GM12892 (cell line): ENCODE measurements at regions not wholly inside any gene's neighbourhood (a gene's known extent, or its start where the extent isn't known, plus 50 kb on each side); places are given as distances from the start of the nearest gene placed in this dataset.

Source experiments
- DNase-seq: peaks from one replicate; pipeline ENCODE4 v3.0.0; 2011; ENCODE audit not compliant: insufficient read length
- FAIRE-seq: peaks from 2 replicates; lab custom pipeline; 2011; peaks lifted over from hg19 to GRCh38; lab: Jason Lieb, UNC
- POLR2A ChIP-seq: IDR thresholded peaks from 2 replicates; pipeline ENCODE4 v1.6.1; 2011; ENCODE audit warnings: low read depth, low read length, control low read depth
- POLR2AphosphoS5 ChIP-seq: IDR thresholded peaks from 2 replicates; pipeline ENCODE4 v1.6.1; 2011; ENCODE audit warnings: low read depth, low read length, control low read depth
- TAF1 ChIP-seq: IDR thresholded peaks from 2 replicates; pipeline ENCODE4 v1.6.1; 2011; ENCODE audit warnings: low read depth, mild to moderate bottlenecking, control low read depth, low read length, borderline replicate concordance

- DNase-seq (no peak), FAIRE-seq (no peak)
- TF ChIP-seq POLR2A (no peak), TAF1 (no peak), POLR2AphosphoS5 (no peak)
Observed at GRCh38 chr22:48173773-48174160, 1411.3 kb downstream of the TBC1D22A start.

- FAIRE-seq (no peak), DNase-seq (no peak)
- TF ChIP-seq TAF1: no peak
- TF ChIP-seq POLR2A: no peak
- no peak for TF ChIP-seq POLR2AphosphoS5
Observed at GRCh38 chr22:48173061-48173772, 1410.8 kb downstream of the TBC1D22A start.

- DNase-seq: no peak
- FAIRE-seq: no peak
- TF ChIP-seq TAF1 (no peak), POLR2A (no peak), POLR2AphosphoS5 (no peak)
Observed at GRCh38 chr22:48171271-48171691, 1408.8 kb downstream of the TBC1D22A start.

GRCh38 chr22:48169227-48169626 lies 1406.8 kb downstream of the TBC1D22A start:
- DNase-seq (no peak), FAIRE-seq (no peak)
- no peak for TF ChIP-seq POLR2A
- TF ChIP-seq TAF1: no peak

- no peak for TF ChIP-seq POLR2A
- no peak for TF ChIP-seq TAF1
- no peak for TF ChIP-seq POLR2AphosphoS5
- no peak for DNase-seq
- FAIRE-seq: no peak
Observed at GRCh38 chr22:48167238-48167637, 1404.8 kb downstream of the TBC1D22A start.

- DNase-seq: no peak
- FAIRE-seq: no peak
- TF ChIP-seq TAF1 (no peak), POLR2AphosphoS5 (no peak), POLR2A (no peak)
Observed at GRCh38 chr22:48161298-48161697, 1398.8 kb downstream of the TBC1D22A start.

- DNase-seq (no peak), FAIRE-seq (no peak)
- TF ChIP-seq POLR2A: no peak
- no peak for TF ChIP-seq POLR2AphosphoS5
- no peak for TF ChIP-seq TAF1
Observed at GRCh38 chr22:48157676-48158075, 1395.2 kb downstream of the TBC1D22A start.

- TF ChIP-seq POLR2AphosphoS5 (no peak), TAF1 (no peak), POLR2A (no peak)
- FAIRE-seq: no peak
Observed at GRCh38 chr22:48156603-48157355, 1394.3 kb downstream of the TBC1D22A start.

GRCh38 chr22:48155446-48155845 lies 1393.0 kb downstream of the TBC1D22A start:
- DNase-seq (no peak), FAIRE-seq (no peak)
- TF ChIP-seq POLR2A (no peak), TAF1 (no peak), POLR2AphosphoS5 (no peak)

More at GRCh38 chr22:48156603-48157355, 1394.3 kb downstream of the TBC1D22A start:
- no peak for DNase-seq

GRCh38 chr22:48154943-48155240 lies 1392.4 kb downstream of the TBC1D22A start:
- TF ChIP-seq POLR2A (no peak), TAF1 (no peak), POLR2AphosphoS5 (no peak)
- DNase-seq (no peak), FAIRE-seq (no peak)

- DNase-seq (no peak), FAIRE-seq (no peak)
- TF ChIP-seq TAF1 (no peak), POLR2A (no peak), POLR2AphosphoS5 (no peak)
Observed at GRCh38 chr22:48154169-48154942, 1391.9 kb downstream of the TBC1D22A start.

- TF ChIP-seq TAF1 (no peak), POLR2AphosphoS5 (no peak), POLR2A (no peak)
- no peak for DNase-seq
- no peak for FAIRE-seq
Observed at GRCh38 chr22:48153726-48154125, 1391.3 kb downstream of the TBC1D22A start.
